ENCODE measurements at regions not wholly inside any gene's neighbourhood (a gene's known extent, or its start where the extent isn't known, plus 50 kb on each side); places are given as distances from the start of the nearest gene placed in this dataset.
"Not testable (repeated sequence)": the region's sequence is repeated elsewhere in the genome, so short reads cannot be mapped to it uniquely, and the experiment has no call there.

DNA sequence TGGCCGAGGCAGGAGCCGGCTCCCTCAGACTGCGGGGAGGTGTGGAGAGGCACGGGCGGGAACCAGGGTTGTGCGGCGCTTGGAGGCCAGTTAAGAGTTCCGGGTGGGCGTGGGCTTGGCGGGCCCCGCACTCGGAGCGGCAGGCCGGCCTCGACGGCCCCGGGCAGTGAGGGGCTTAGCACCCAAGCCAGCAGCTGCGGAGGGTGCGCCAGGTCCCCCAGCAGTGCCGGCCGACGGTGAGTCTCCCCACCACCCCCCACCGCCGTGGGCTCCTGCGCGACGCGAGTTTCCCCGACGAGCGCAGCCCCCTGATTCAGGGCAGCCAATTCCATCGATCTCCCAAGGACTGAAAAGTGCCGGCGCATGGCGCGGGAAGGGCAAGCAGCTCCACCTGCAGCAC lies 605.4 kb upstream of the SLC35B3 start:
- DNase-seq: no peak

DNA sequence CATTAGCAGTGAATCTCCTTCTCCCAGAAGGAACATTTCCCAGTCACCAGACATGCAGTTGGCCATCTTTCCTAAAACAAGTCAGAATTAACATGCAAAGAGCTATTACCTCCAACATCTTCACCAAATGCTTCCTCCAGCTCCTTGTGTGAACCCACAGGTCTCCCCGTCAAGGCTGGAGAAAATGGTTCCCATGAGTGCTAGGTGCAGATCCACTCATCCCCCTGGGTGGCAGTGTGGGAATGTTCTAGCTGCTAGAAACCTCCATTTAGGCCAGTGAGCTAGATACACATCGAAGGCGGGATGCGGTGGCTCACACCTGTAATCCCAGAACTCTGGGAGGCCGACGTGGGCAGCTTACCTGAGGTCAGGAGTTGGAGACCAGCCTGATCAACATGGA lies 603.9 kb upstream of the SLC35B3 start:
- no peak for DNase-seq

DNA sequence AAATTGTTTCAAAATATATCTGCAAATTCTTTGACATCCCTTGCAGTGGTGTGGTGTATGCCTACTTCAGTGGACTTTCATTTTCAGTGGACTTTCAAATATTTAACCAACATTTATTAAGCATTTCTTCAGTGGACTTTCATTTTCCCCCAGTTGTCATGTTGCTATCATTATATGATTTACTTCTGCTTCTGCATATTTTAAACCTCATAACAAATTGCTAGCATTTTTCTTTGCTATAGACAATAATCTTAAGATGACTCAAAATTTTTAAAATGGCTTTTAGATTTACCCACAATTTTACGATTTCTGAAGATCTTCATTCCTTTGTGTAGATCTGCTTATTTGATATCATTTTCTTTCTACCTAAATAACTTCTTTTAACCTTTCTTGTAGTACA lies 592.7 kb upstream of the SLC35B3 start:
- DNase-seq: no peak

DNA sequence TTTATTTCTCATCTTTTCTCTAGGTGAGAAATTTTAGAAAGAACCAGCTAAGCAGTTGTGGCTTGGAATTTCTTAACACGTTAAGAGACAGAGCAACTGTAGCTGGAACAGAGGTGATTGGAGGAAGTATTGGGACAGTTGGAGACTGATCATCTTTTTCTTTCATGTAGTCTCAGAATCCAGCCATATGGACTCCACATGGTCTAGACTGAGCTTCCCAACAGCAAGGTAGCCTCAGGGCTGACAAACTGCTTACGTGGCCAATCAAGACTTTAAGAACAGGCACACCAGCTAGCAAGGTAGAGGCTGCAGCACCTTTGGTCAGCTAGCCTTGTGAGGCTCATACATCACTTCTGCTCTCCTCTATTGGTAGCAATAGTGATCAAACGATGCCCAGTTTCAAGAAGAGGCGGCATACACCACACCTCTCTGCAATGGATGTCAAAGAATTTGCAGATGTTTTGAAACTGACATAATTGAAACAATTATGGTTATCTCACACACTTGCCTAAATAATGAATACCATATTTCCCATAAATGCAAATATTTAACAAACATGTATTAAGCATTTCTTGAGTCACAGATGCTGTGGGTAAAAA lies 590.5 kb upstream of the SLC35B3 start:
- DNase-seq: no peak

DNA sequence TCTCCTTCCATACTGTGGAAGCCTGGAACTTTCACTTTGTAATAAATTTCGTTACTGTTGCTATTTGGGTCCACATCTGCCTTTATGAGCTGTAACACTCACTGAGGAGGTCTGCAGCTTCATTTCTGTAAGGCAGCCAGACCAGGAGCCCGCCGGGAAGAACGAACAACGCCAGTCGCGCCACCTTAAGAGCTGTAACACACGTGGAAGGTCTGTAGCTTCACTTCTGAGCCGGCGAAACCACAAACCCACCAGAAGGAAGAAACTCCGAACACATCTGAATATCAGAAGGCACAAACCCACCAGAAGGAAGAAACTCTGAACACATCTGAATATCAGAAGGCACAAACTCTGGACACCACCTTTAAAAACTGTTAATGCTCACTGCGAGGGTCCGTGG lies 589.9 kb upstream of the SLC35B3 start:
- DNase-seq: no peak

DNA sequence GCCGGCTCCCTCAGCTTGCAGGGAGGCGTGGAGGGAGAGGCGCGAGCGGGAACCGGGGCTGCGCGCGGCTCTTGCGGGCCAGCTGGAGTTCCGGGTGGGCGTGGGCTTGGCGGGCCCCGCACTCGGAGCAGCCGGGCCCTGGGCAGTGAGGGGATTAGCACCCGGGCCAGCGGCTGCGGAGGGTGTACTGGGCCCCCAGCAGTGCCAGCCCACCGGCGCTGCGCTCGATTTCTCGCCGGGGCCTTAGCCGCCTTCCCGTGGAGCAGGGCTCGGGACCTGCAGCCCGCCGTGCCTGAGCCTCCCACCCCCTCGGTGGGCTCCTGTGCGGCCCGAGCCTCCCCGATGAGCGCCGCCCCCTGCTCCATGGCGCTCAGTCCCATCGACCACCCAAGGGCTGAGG lies 588.9 kb upstream of the SLC35B3 start:
- not testable (repeated sequence) for DNase-seq

DNA sequence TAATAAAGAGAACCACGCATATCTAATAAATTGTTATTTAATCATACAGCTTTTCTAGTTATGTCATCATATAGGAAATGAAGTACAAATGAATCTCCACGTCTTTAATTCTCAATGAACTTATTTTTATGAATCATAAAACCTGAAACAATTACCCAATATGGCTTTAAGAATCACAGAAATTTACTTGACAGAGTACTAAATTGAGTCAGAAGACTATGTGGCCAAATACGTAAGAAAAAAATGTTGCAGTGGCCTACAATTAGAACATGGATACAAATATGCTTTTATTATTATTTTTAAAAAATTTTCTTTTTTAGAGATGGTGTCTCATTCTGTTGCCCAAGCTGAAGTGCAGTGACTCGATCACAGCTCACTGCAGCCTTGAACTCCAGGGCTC lies 584.7 kb upstream of the SLC35B3 start:
- DNase-seq: no peak

DNA sequence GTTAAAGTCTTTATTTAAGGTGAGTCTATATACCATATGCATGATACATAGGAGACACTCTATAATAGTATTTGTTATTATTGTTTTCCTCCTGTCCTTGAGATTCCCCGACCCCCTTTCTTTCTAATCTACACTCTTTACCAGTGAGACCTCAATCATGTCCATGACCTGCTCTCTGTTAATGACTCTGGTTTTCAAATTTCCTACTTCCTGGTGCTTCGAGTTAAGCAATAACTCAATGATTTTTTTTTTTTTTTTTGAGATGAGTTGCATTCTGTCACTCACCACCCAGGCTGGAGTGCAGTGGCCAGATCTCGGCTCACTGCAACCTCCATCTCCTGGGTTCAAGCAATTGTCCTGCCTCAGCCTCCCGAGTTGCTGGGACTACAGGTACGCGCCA lies 574.6 kb upstream of the SLC35B3 start:
- DNase-seq: no peak

DNA sequence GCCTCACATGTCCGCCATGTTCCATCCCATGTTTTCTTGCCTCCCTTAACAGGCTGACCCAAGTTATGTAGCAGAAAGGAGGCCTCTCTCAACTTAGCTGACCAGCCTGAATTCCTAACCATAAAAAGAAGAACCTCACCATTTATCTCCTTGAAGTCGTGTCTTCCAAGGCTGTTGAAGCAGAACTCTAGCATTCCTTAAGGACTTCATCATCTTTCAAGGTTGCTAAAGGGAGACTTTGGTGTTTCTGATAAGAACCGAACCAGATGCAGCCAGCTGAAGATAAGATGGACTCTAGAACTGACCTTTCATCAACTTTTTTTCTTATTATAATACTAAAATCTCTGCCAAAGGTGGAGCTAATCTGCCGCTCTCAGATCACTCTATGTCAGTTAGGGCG lies 571.7 kb upstream of the SLC35B3 start:
- DNase-seq: no peak

DNA sequence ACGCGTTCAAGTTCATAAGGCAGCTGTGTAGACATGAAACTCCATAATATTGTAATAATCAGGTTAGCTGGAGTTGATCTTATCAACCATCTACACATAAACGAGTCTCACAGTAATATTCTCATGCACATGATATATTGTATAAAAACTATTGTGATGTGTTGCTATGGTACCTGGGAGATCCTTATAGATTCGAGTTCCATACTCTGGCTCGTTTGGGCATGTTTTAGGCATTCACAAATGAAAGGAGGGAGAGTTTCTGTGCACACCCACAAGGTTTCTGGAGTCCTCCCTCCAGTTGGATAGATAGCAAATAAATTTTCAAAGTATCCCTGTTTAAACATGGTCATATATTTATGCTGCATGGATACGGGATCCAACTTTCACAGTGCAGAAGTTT lies 567.5 kb upstream of the SLC35B3 start:
- DNase-seq: no peak

DNA sequence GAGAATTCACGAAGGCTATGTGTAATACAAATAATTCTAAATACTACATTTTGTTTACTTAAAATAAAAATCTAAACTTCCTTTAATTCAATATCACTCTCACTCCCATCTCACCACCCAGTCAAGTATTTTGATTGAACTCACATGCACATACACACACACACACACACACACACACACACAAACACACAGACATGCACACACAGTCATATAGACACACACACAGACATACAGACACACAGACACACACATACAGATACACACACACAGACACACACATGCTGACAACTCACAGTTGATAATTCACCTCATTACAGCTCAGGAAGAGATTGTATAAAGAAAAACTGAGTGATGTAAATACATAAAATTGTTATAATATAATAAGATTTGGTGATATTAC lies 559.8 kb upstream of the SLC35B3 start:
- no peak for DNase-seq

DNA sequence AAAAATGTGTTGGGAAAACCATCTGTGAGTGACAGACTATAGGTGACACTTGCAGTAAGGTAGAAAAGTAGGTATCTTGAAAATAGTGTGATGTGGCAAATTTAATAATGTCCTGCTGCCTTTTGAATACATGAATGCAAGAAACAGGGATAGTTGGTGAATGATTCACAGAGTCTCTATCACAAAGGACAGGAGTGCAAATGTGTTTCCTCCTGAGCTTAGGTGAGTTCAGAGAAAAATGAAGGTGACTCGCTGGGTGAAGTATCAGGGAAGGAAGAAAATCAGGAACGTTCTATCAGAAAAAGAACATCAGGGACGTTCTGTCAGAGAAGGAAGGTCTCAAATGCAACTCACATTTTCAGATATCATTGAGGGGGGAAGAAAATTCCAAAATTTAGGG lies 557.8 kb upstream of the SLC35B3 start:
- DNase-seq: no peak

DNA sequence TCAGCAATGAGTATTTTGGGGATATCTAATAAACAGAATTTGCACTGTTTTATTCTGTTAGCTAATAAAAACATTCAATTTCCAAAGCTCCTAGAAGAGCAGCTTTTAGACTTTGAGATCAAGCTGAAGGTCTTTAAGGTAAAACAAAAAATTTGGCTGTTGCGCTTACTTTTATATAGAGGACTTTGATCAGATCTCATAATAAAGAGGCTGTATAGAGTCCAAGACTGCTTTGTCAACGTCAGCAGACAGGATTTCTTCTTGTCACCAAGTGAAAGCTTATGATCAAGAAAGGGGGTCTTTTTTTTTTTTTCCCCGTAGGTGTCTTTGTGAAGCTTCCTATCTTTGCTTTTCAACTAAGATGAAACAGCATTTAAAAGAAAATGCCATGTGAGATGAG lies 556.5 kb upstream of the SLC35B3 start:
- no peak for DNase-seq

DNA sequence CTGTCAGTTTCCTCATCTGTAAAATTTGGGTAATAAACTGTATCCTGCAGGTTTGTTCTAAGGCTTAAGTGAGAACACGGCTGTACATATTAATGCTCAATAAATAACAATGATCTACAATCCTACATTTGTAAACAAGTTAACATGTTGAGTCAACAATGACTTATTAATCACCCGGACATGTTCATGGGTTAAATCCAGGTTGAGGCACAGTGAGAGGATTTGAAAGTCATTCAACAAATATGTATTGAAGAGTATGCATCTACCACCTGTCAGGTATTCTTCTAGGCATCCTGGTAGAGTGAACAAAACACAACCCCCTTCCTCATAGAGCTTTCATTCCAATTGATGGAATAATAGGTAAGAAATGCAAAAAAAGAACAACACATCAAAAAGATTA lies 554.7 kb upstream of the SLC35B3 start:
- DNase-seq: no peak

DNA sequence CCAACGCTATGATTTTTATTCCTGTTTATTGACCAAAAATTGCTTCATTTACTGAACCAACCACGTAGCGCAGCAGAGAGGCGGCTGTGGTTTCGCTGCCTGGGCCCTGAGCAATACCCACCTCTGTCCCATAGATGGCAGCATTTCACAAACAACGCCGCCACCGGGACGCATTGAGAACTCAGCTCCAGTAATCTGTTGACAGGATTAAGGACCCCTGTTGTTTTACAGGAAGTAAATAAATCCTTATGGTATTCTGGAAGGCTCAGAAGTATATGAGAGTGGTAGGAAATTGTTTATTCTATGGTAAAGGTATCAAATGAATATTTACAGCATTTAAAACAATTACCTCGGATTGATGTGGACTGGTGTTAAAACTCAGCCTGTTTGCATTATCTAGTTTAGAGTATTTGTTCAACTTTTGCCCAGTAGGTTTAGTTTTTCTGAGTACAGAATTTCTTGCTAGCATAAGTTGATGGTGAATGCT lies 547.9 kb upstream of the SLC35B3 start:
- DNase-seq: peak; percentile 50

DNA sequence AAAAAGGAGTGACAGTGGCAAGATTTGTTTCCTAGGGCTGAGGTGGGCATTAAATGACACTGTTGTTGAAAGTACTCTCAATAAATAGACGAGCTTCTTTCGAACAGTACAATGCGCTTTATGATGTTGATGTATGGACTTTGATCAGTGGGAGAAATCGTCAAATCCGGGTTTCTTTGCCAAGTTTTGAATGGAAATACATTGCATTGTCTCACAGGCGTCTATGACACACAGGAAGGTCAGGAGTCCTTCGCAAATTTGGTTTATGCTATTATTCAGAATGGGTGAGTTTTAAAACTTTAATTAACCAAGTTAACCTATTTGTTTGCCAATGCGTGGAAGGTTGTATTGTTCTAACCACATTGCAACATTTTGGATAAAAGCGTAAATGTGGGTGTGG lies 547.3 kb upstream of the SLC35B3 start:
- DNase-seq: no peak

DNA sequence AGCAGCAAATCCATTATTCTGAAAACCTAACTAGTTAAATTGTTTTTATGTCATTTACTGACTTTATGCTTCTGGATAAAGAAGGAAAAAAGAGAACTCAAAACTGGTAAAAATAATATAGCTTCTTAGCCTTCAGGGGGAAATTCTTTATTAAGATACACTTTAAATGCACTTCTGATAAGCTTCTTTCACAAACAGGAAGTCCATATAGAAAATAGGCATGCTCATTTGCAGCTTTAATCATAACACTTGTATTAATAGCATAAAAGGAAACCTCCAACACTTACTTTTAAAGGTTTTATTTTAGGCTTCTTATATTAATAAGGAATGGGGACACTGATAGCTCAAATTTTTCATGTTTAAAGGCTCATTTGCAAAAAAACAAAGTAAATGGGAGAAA lies 538.0 kb upstream of the SLC35B3 start:
- no peak for DNase-seq

DNA sequence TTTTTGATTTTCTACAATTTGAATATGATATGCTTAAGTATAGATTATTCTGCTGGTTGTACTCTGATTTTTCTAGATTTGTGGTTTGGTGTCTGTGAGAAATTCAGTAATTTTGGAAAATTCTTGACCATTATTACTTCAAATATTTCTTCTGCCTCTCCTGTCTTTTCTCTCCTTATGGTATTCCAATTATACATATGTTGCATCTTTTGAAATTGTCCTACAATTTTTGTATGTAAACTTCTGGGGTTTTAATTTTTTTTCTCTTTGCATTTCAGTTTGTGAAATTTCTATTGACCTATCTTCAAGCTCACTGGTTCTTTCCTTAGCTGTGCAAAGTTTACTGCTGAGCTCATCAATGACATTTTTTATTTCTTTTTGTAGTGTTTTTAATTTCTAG lies 534.4 kb upstream of the SLC35B3 start:
- DNase-seq: no peak

DNA sequence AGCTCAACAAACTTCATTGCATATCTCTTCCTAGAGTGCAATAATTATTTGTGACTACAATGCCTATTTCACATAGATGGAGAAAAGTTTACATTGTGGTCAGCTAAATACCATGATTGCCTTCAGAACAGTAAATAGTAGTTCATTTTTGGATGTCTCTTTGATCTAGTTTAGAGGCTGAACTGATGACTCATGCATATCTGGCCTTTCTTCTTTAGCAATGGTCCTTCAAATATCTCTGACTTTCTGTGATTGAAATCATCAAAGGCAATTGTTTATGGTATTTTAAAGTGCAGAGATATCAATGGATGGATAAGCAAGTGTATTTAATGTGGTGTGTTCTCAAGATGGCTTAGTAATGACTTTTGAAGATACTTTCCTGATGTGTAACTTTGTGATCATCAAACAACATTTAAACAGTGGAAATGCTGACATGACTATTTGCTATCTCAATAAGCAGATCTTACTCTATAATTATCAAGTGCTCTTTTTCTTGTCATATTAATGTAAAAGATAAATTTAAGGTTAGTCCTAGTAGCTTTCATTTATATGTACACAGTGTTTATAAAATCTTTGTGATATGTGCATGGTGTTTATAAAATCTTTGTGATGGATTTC lies 523.7 kb upstream of the SLC35B3 start:
- DNase-seq: no peak

DNA sequence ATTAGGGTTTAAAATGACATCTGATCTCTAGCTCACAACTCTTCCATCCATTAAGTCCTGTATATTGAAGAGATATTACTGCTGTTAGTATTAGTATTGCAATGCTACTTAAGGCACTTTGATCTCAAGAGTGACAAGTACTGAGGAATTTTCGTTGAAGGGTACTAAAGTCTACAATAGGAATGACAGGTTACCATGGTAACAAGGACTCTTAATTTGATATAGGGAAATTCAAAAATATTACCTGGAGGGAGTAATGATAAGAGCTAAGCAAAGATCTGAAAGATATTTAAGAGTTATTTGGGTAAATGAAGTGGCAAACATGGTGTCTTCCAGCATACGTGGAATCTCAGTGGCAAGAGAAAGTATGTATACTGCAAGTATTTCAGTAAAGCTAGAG lies 518.0 kb upstream of the SLC35B3 start:
- no peak for DNase-seq

DNA sequence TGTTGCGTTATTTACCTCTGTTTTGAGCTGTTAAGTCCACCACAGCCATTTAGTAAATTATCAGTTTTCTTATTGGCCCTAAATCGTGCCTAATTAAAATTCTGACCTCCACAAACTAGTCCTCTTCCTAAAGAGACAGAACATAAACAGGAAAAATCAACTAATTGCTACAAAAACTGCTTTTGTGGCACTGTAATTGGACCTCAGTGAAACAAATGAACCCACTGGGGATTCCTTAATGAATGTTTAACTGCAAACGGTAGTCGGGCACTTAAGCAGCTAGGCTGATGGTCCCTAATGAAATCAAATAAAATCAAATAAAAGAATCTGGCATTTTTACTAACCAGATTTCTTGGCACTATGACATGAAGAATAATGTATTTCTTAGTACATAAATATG lies 513.4 kb upstream of the SLC35B3 start:
- DNase-seq: no peak

DNA sequence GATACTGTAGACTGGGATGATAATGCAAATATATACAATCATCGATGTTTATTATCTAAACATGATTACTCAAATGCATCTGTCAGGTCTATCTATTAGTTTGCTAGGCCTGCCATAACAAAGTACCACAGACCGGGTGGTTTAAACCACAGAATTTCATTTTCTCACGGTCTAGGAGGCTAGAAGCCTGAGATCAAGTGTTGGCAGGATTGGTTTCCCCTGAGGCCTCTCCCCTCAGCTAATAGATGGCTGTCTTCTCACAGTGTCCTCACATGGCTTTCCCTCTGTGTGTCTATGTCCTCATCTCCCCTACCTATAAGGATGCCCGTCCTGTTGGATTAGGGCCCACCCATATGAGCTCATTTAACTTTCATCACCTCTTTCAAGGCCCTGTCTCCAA lies 512.6 kb upstream of the SLC35B3 start:
- no peak for DNase-seq

DNA sequence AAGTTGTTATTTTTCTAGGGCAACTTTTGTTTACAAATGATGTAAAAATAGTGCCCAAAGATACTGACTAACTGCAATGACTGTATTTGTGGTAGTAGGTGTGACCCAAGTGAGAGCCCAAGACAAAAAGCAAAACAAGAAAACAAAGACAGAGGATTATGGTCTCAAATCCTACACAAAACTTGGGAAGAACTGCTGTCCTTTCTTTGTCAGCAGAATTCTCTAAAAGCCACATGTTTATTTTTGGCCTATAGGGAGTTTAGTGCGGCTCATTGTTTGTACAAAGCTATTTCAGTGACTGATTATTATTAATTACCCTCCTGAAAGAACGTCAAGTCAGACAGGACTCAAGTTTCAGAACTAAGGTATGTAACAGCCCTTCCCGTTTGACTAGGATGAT lies 509.2 kb upstream of the SLC35B3 start:
- DNase-seq: no peak

DNA sequence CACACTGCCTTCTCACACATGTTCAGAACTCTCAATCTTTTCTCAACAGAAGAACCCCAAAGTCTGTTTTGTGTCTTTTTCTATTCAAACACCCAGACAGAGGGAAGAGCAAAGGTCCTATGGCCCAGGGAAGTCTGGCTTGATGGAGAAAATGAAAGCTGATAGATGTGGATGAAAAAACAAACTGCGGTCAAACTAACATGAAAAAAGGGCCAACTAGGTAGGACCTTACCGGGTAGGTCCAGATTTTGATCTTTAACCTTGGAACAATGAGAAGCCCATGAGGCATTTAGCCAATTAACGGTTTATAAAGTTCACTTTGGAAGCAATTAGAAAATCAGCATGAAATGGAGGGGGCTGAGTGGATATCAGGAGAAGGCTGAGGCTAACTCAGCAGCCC lies 507.7 kb upstream of the SLC35B3 start:
- no peak for DNase-seq

DNA sequence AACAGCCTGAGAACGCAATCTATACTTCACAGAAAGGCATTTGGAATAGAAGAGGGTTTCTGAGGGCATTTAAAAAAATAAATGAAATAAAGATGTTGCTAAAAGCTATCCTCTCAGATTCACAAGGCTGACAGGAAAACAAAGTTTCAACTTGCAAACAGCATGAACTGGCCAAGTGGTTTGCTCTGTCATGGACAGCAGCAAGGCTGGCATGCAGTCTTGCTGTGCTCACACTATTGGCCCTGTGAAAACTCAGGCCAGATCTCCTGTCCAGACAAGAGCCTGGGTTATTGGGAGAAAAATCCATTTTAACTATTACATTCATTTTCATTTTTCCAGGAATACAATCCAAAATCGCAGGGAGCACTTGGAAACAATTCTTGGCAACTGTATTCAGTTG lies 506.2 kb upstream of the SLC35B3 start:
- DNase-seq: no peak
